HG03025 (cell line): ENCODE measurements at regions not wholly inside any gene's neighbourhood (a gene's known extent, or its start where the extent isn't known, plus 50 kb on each side); places are given as distances from the start of the nearest gene placed in this dataset.
"Not testable (repeated sequence)": the region's sequence is repeated elsewhere in the genome, so short reads cannot be mapped to it uniquely, and the experiment has no call there.

Source experiments
- ATAC-seq: cut with Tn5 transposase; IDR thresholded peaks from one replicate; pipeline ENCODE4 v1.9.1; 2021; ENCODE audit warnings: mild to moderate bottlenecking, moderate library complexity; ENCODE audit not compliant: unreplicated experiment, low FRiP score

DNA sequence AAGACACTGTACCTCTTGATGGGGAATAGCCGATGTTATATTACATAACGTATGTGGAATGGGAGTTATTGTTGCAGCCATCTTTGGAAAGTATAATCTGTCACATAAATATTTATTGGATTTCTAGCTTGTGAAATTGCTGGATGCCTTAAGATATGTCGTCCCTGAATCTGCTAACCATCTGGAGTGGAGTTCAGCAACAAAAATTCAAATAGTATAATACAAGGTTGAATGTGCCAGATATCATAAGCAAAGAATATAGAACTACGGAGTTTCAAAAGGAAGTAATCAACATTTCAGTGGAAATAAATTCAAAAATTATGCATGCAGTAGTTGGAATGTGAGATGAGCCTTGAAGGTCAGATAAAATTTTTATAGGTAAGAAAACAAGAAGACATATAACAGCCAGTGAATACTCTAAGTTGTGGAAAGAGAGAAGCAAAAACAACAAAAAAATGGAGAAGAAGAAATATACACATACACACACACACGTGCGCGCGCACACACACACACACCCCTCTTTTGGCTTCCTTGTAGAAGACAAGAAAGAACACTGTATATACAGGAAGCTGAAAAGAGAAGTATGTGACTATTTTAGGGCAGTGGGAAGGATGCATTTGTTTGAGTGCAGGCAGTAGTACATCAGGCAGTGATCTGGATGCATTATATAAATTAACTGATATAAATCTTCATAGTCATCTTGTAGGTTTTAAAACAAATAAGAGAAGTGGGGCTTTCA is 516.7 kb downstream of the KCNT2 start:
- ATAC-seq: no peak

GRCh38 chr1:196090226-196090625 is 518.0 kb downstream of the KCNT2 start:
- ATAC-seq: no peak

DNA sequence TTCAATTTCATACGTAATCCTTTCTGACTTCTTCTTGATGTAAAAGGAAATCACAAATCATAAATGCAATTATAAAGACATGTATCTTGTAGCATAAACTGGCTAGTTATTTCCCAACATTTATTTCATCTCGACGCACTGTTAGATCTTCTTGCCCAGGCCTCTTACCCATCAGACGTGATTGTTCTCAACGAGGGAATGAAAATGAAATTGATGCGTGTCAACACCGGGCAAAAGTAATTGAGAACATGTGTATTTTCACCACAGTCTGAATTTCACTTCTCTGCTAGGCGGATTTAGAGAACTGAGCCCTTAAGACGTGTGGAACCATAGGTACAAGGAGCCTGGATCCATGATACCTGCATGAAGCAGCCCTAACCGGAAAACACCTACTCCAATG is 519.7 kb downstream of the KCNT2 start:
- ATAC-seq: no peak

DNA sequence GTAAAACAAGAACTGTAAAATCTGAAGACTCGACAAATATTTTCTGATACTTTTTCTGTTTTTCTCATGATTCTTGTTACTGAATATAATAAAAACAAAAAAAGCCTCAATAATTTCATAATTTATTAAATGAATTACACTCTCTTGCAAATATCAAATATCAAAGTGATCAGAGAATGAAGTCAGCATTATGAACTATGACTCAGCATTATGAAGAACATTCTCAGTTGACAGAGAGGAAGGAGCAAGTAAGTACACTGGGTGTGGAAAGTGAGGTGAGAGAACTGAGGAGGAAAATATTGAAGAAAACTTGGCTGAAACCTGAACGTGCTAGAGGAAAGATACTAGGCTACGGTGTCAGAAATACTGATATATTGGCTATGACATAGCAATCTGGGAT is 529.5 kb downstream of the KCNT2 start:
- ATAC-seq: no peak

DNA sequence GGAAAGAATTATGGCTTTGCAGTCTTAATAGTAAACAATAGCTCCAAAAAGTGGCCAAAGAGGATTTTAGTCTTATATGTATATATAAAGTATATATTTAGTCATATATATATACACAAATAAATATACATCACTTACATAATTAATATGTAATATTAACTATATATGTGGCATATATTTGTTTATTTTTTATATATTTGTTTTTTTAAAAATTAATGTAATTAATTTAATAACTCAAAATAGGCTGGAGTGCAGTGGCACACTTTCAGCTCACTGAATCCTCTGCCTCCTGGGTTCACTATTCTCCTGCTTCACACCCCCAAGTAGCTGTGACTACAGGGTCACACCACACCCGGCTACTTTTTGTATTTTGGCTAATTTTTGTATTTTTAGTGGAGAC is 532.6 kb downstream of the KCNT2 start:
- ATAC-seq: no peak

GRCh38 chr1:196074182-196074581 is 534.1 kb downstream of the KCNT2 start:
- no peak for ATAC-seq

DNA sequence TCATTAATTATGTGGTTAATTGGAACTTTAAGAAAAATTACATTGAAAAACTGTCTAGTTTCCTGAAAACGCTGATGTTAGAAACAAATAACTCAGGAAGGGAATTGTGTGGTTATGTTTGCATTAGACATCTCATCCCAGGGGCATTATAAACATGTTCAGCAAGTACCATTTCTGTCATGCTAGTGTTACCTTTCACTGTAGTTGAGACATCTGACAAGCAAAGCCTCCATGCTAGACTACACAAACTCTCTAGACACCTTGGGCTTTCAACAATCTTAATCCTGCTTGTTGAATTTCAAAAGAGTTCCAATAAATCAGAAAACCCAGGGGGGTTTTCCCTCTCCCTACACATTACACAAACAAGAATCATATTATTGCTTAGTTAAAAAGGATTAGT is 536.8 kb downstream of the KCNT2 start:
- no peak for ATAC-seq

DNA sequence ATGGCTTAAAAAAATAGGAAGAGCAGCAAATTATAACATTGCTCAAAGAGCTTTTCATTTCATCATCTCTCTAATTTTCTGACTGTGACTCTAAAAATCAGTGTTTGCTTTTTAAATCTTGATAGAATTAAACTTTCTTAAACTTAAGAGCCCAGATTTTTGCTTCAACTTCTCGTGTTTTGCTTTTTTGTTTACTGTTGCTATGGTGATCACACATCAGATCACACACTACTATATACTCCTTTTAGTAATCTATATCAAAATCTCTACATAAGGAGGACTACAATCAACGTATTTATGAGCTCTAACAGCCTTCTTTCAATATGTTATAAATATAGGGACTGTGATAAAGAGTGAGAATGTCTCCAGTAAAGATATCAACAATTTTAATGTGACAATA is 537.3 kb downstream of the KCNT2 start:
- ATAC-seq: no peak

DNA sequence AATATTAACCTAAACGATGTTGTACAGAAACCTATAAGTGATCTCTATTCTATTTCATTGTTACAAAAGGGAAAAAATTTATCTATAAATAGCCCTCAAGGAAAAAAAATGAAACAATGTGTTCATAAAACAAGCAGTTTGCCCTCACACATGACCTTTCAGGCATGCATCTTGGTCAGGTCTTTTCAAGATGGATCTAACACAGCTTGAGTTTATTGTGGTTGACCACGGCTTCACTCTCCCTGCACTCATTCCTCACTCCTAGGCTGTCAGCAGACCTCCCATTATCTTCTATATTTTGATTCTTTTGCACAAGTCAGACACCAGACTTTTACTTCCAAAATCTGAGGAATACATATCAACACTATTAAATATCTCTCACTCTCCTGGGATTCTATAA is 544.3 kb downstream of the KCNT2 start:
- no peak for ATAC-seq

DNA sequence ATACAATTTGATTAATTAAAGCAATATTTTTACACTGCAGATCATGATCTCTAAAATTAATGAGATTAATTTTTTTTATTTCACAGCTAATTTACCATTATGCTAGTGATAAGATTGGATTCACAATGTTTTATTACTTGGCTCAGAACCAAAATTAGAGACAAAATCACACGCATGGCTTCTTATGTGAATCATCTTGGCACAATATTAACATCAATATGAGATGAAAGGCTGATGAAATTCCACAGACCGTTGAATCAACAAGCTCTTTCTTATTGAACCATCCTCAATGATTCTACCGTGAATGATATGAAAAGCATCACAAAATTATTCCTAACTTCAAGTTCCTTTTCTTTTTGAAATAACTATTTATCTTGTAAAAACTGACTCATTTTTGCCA is 544.9 kb downstream of the KCNT2 start:
- ATAC-seq: no peak

- ATAC-seq: no peak
Measured at GRCh38 chr1:196060539-196060938, 547.7 kb downstream of the KCNT2 start.

DNA sequence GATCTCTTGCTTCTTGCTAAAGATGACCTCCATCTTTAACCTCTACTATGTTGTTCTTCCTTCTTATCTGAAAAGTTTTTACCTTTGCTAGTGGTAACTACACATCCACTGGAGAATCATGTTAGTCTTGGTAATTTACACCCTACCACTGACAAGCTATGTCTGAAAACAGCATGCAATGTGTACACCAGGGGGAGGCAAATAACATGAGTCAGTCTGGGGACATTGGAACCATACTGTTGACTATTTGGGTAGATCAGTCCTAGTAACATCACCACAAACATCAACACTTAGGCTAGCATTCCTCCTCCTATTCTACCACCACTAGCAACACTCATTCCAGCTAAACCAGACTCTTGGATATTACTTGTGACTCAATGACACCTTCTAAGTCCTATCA is 549.0 kb downstream of the KCNT2 start:
- no peak for ATAC-seq

DNA sequence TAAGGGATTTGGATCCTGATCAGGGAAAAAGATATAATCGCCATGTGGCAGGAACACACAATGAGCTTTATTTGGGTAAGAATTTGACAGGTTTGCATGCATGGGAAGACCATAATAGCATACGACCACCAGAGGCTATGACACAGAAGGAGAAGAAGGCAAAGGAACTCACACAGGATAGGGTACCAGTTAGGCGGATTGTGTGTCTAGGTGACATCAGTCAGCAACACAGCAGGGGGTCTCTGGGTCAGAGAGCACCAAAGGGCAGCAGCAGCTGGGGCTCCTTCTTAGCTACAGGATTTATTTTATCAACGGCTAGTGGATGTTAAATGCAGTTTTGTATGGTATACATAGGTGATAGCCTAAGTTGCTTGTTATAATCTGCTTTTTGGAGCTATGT is 551.3 kb downstream of the KCNT2 start:
- no peak for ATAC-seq

DNA sequence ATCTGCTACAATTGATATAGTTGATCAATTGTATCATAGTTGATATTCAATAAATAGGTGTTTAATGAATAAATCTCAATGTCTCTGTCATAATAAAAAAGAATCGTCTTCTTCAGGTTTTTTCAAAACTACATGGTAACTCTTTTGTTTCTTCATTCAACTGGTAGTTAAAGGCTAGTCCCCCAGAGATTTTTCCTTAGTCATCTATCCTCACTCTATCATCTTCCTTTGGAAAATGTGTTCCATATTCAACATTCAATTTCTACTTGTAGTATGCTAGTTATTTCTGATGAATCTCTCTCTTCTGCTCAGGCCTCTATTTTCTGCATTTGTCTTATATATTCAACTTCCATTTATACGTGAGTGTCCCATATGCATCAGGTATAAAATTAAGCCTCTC is 558.8 kb downstream of the KCNT2 start:
- no peak for ATAC-seq

DNA sequence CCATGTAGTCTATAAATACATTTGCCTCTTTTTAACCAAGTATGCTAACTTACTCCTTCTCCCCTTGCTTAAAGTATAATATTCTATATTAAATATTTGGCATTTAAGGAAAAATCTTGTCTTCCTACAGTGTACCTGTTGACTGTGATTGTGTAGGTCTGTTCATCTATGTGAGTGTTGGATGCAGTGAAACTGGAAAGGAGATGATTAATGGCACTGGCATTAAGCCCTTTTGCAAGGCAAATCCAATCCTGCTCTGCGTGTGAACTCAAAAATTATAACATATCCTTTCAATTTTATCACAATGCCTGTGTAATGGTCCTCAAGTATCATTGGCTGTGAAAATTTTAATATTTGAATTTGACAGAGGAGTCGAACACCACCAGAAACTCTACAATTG is 565.0 kb downstream of the KCNT2 start:
- no peak for ATAC-seq

DNA sequence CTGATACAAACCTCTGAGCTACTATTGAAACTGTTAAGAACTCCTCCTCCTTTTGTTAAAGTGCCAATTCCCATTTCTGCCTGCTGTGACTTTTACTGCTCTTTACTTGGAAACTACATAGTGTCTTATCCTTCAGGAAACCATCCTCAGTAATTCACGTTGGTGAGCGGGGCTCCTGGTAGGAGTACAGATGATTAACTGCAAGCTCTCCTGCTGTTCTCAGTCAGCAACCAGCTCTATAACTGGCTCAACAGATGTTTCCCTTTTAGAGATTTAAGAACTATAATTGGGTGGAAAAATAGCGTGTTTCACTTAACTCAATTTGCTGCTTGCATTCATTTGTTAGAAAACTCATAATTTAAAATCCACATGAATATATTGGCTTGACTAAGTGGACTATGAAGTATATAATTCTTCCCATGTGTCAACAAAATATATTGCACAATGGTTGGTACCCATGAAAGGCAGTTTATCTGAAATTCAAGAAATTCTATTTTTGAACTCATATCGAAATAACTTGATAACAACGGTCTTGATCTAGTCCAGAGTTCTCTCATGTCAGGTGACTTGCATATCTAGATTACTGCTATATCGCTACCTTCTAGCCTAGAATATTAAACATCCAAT is 574.0 kb downstream of the KCNT2 start:
- ATAC-seq: no peak

DNA sequence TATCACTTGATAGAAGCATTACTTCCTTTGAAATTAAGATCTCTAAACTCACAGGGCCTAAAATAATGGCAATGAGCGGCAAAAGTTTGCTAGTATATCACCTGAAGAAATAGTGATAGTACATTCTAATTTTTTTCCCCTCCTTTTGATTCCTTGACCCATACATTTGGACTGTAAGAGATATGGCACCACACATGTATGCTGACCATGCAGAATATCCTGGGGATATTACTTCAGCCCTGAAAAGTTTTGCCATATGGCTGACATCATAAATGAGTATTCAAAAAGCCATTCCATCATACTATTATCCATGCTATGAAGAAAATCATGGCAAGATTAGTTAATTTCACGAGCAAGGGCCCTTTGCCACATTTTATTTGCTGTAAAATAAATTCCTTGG is 576.9 kb downstream of the KCNT2 start:
- not testable (repeated sequence) for ATAC-seq

DNA sequence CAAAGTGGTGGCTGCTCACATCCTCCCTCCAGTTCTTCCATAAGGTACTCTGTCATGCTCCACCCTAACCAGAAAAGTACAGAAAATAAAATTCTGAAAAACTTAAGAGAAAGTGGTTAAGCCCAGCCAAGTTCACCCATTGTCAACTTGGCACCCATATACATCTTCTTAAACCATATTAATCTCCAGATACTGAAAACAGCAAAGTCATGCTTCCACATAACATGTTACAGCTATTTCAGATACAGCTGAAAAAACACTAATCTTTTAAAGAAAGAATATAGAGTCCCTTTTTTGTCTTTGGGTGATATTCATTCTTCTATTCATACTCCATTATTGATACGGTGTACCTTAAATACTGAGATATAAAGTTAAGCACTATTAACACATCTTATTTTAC is 577.8 kb downstream of the KCNT2 start:
- ATAC-seq: no peak

DNA sequence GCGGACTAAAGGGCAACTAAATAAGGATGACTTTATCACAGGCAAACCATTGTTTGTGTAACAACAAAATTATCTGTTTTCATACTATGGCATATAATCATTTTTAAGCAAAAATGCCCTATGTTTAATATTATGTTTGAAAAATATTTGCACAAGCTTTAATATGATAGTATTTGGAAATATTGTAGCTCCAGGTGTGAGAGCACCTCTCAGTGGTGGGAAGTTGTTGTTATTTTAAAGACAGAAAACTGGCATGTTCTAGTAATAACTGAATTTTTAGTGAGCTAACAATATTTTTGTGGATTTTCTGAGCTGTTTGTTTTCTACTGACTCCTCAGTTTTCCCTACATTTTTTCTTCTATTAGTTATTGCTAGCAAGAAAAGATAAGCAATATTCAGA is 578.8 kb downstream of the KCNT2 start:
- ATAC-seq: no peak

- no peak for ATAC-seq
Measured at GRCh38 chr1:196027127-196027526, 581.1 kb downstream of the KCNT2 start.

GRCh38 chr1:196021174-196021573 is 587.1 kb downstream of the KCNT2 start:
- ATAC-seq: not testable (repeated sequence)

GRCh38 chr1:196009362-196009761 is 598.9 kb downstream of the KCNT2 start:
- no peak for ATAC-seq
